K562 (cell line): ENCODE measurements at regions not wholly inside any gene's neighbourhood (a gene's known extent, or its start where the extent isn't known, plus 50 kb on each side); places are given as distances from the start of the nearest gene placed in this dataset.

Source experiments
- CREM ChIP-seq: IDR thresholded peaks from 2 replicates; pipeline ENCODE4 v1.6.1; 2014; ENCODE audit warnings: antibody characterized with exemption, low read depth
- NCOA4 ChIP-seq: fragments of 450-650 bp; IDR thresholded peaks from 2 replicates; pipeline ENCODE4 v1.6.1; 2018; ENCODE audit warnings: mild to moderate bottlenecking; ENCODE audit not compliant: partially characterized antibody
- SP2 ChIP-seq: IDR thresholded peaks from 2 replicates; pipeline ENCODE4 v1.6.1; 2011; ENCODE audit warnings: mild to moderate bottlenecking, low read depth, low read length, moderate library complexity; ENCODE audit not compliant: poor library complexity, severe bottlenecking; ENCODE audit errors: extremely low read depth
- TGIF2 ChIP-seq: sonication (generic); formaldehyde crosslinking; IDR thresholded peaks from 2 replicates; pipeline ENCODE4 v1.8.1; 2022; ENCODE audit warnings: mild to moderate bottlenecking, missing genetic modification reagents, moderate library complexity
- ZNF224 ChIP-seq: sonication (generic); formaldehyde crosslinking; IDR thresholded peaks from 2 replicates; pipeline ENCODE4 v1.8.0; 2022; ENCODE audit warnings: mild to moderate bottlenecking, missing genetic modification reagents
- ZNF764 ChIP-seq: fragments of 250-450 bp; sonication (Bioruptor Pico); IDR thresholded peaks from 2 replicates; pipeline ENCODE4 v1.4.0; 2020; ENCODE audit warnings: low read depth, mild to moderate bottlenecking, moderate library complexity
- TF ChIP-seq, protein P1 (sequence below): fragments of 450-650 bp; IDR thresholded peaks from 2 replicates; pipeline ENCODE4 v1.6.1; 2014; ENCODE audit warnings: low read depth, mild to moderate bottlenecking, moderate library complexity, borderline replicate concordance
- TF ChIP-seq, protein P2 (sequence below): sonication (generic); formaldehyde crosslinking; IDR thresholded peaks from 2 replicates; pipeline ENCODE4 v1.8.1; 2023; ENCODE audit warnings: mild to moderate bottlenecking, missing genetic modification reagents
- TF ChIP-seq, protein P3 (sequence below): fragments of 250-450 bp; sonication (Bioruptor Pico); IDR thresholded peaks from 2 replicates; pipeline ENCODE4 v1.8.0; 2022; ENCODE audit warnings: inconsistent platforms

DNA sequence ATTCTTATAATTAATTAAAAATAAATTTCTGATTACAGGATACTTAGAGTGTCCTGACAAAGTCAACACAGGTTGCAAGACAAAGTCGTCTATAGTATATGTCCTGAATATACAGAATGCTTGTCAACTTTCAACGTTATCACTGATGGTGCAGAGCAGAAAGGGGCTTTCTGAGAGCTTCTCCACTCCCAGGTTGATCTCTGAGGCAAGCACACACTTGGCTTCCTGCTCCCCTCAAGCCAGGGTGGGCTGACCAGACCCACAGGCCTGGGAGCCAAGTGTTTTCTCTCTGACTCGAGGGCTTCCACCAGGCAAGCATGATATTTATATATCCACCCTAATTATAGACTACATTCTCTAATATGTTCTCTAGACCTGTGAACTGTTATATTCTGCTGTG is 448.9 kb downstream of the SH2D4B start (continued):
- TF ChIP-seq ZNF764: no peak
- no peak for TF ChIP-seq SP2
- TF ChIP-seq TGIF2 (CRISPR knock-in tag): no peak
- TF ChIP-seq CREM: no peak
- TF ChIP-seq, protein P1, sequence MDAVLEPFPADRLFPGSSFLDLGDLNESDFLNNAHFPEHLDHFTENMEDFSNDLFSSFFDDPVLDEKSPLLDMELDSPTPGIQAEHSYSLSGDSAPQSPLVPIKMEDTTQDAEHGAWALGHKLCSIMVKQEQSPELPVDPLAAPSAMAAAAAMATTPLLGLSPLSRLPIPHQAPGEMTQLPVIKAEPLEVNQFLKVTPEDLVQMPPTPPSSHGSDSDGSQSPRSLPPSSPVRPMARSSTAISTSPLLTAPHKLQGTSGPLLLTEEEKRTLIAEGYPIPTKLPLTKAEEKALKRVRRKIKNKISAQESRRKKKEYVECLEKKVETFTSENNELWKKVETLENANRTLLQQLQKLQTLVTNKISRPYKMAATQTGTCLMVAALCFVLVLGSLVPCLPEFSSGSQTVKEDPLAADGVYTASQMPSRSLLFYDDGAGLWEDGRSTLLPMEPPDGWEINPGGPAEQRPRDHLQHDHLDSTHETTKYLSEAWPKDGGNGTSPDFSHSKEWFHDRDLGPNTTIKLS: no peak
- TF ChIP-seq, protein P2, sequence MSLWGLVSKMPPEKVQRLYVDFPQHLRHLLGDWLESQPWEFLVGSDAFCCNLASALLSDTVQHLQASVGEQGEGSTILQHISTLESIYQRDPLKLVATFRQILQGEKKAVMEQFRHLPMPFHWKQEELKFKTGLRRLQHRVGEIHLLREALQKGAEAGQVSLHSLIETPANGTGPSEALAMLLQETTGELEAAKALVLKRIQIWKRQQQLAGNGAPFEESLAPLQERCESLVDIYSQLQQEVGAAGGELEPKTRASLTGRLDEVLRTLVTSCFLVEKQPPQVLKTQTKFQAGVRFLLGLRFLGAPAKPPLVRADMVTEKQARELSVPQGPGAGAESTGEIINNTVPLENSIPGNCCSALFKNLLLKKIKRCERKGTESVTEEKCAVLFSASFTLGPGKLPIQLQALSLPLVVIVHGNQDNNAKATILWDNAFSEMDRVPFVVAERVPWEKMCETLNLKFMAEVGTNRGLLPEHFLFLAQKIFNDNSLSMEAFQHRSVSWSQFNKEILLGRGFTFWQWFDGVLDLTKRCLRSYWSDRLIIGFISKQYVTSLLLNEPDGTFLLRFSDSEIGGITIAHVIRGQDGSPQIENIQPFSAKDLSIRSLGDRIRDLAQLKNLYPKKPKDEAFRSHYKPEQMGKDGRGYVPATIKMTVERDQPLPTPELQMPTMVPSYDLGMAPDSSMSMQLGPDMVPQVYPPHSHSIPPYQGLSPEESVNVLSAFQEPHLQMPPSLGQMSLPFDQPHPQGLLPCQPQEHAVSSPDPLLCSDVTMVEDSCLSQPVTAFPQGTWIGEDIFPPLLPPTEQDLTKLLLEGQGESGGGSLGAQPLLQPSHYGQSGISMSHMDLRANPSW (CRISPR knock-in tag): no peak
- TF ChIP-seq NCOA4: no peak
- TF ChIP-seq, protein P3, sequence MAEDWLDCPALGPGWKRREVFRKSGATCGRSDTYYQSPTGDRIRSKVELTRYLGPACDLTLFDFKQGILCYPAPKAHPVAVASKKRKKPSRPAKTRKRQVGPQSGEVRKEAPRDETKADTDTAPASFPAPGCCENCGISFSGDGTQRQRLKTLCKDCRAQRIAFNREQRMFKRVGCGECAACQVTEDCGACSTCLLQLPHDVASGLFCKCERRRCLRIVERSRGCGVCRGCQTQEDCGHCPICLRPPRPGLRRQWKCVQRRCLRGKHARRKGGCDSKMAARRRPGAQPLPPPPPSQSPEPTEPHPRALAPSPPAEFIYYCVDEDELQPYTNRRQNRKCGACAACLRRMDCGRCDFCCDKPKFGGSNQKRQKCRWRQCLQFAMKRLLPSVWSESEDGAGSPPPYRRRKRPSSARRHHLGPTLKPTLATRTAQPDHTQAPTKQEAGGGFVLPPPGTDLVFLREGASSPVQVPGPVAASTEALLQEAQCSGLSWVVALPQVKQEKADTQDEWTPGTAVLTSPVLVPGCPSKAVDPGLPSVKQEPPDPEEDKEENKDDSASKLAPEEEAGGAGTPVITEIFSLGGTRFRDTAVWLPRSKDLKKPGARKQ: no peak
- no peak for TF ChIP-seq ZNF224
